Liver (tissue), 3 donors: ENCODE measurements at regions not wholly inside any gene's neighbourhood (a gene's known extent, or its start where the extent isn't known, plus 50 kb on each side); places are given as distances from the start of the nearest gene placed in this dataset.

Experiments
- FOXA2 ChIP-seq: IDR thresholded peaks from 2 replicates; pipeline ENCODE4 v1.6.1; 2016; ENCODE audit warnings: antibody characterized with exemption
- RAD21 ChIP-seq, 2 donors: IDR thresholded peaks; 2 replicates each; pipeline ENCODE4 v1.6.1; 2016; ENCODE audit warnings: antibody characterized with exemption in 2 of 2, mild to moderate bottlenecking in 2 of 2
- TAF1 ChIP-seq: conservative IDR thresholded peaks from 2 replicates; pipeline ENCODE4 v1.6.1; 2016; ENCODE audit warnings: antibody characterized with exemption, mild to moderate bottlenecking
- YY1 ChIP-seq: IDR thresholded peaks from 2 replicates; pipeline ENCODE4 v1.6.1; 2016; ENCODE audit warnings: antibody characterized with exemption, mild to moderate bottlenecking
- TF ChIP-seq, protein P1 (sequence below): fragments of 150-350 bp; IDR thresholded peaks from 2 replicates; pipeline ENCODE4 v1.5.1; 2017; ENCODE audit warnings: improper control_type of control experiment, low read depth, low read length; ENCODE audit not compliant: missing input control
- TF ChIP-seq, protein P2 (sequence below): IDR thresholded peaks from 2 replicates; pipeline ENCODE4 v1.6.1; 2016; ENCODE audit warnings: antibody characterized with exemption
- TF ChIP-seq, protein P3 (sequence below): IDR thresholded peaks from 2 replicates; pipeline ENCODE4 v1.6.1; 2016; ENCODE audit warnings: antibody characterized with exemption
- TF ChIP-seq, protein P4 (sequence below): IDR thresholded peaks from 2 replicates; pipeline ENCODE4 v1.6.1; 2016; ENCODE audit warnings: antibody characterized with exemption, mild to moderate bottlenecking
- TF ChIP-seq, protein P5 (sequence below): IDR thresholded peaks from 2 replicates; pipeline ENCODE4 v1.6.1; 2016; ENCODE audit warnings: antibody characterized with exemption
- donor health status: healthy.
- donor health status: healthy.

DNA sequence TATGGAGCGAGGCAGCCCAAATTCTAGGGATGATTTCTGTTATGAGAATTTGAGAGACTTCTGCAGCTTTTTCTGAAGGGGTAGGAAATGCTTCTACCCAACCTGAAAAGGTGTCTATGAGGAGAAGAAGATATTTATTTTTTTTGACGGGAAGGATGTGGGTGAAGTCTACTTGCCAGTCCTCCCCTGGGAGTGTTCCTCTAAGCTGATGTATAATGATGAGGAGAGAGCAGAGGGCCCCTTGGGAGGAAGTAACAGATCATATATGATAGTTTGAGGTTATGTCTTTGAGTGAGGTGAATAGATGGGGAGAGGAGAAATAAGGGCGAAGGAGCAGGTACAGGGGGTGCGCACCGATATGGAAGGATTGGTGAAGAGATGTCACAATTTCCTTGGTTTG, 910.6 kb upstream of the SLITRK5 start:
- TF ChIP-seq, protein P1, sequence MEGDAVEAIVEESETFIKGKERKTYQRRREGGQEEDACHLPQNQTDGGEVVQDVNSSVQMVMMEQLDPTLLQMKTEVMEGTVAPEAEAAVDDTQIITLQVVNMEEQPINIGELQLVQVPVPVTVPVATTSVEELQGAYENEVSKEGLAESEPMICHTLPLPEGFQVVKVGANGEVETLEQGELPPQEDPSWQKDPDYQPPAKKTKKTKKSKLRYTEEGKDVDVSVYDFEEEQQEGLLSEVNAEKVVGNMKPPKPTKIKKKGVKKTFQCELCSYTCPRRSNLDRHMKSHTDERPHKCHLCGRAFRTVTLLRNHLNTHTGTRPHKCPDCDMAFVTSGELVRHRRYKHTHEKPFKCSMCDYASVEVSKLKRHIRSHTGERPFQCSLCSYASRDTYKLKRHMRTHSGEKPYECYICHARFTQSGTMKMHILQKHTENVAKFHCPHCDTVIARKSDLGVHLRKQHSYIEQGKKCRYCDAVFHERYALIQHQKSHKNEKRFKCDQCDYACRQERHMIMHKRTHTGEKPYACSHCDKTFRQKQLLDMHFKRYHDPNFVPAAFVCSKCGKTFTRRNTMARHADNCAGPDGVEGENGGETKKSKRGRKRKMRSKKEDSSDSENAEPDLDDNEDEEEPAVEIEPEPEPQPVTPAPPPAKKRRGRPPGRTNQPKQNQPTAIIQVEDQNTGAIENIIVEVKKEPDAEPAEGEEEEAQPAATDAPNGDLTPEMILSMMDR = no peak
- TF ChIP-seq RAD21 (IDR thresholded peaks at IDR 0.05) (no peak), FOXA2 (no peak), YY1 (no peak), TAF1 (no peak)
- TF ChIP-seq, protein P2, sequence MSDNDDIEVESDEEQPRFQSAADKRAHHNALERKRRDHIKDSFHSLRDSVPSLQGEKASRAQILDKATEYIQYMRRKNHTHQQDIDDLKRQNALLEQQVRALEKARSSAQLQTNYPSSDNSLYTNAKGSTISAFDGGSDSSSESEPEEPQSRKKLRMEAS = no peak
- TF ChIP-seq, protein P3, sequence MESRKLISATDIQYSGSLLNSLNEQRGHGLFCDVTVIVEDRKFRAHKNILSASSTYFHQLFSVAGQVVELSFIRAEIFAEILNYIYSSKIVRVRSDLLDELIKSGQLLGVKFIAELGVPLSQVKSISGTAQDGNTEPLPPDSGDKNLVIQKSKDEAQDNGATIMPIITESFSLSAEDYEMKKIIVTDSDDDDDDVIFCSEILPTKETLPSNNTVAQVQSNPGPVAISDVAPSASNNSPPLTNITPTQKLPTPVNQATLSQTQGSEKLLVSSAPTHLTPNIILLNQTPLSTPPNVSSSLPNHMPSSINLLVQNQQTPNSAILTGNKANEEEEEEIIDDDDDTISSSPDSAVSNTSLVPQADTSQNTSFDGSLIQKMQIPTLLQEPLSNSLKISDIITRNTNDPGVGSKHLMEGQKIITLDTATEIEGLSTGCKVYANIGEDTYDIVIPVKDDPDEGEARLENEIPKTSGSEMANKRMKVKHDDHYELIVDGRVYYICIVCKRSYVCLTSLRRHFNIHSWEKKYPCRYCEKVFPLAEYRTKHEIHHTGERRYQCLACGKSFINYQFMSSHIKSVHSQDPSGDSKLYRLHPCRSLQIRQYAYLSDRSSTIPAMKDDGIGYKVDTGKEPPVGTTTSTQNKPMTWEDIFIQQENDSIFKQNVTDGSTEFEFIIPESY = no peak
- TF ChIP-seq, protein P4, sequence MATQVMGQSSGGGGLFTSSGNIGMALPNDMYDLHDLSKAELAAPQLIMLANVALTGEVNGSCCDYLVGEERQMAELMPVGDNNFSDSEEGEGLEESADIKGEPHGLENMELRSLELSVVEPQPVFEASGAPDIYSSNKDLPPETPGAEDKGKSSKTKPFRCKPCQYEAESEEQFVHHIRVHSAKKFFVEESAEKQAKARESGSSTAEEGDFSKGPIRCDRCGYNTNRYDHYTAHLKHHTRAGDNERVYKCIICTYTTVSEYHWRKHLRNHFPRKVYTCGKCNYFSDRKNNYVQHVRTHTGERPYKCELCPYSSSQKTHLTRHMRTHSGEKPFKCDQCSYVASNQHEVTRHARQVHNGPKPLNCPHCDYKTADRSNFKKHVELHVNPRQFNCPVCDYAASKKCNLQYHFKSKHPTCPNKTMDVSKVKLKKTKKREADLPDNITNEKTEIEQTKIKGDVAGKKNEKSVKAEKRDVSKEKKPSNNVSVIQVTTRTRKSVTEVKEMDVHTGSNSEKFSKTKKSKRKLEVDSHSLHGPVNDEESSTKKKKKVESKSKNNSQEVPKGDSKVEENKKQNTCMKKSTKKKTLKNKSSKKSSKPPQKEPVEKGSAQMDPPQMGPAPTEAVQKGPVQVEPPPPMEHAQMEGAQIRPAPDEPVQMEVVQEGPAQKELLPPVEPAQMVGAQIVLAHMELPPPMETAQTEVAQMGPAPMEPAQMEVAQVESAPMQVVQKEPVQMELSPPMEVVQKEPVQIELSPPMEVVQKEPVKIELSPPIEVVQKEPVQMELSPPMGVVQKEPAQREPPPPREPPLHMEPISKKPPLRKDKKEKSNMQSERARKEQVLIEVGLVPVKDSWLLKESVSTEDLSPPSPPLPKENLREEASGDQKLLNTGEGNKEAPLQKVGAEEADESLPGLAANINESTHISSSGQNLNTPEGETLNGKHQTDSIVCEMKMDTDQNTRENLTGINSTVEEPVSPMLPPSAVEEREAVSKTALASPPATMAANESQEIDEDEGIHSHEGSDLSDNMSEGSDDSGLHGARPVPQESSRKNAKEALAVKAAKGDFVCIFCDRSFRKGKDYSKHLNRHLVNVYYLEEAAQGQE = no peak
- TF ChIP-seq, protein P5, sequence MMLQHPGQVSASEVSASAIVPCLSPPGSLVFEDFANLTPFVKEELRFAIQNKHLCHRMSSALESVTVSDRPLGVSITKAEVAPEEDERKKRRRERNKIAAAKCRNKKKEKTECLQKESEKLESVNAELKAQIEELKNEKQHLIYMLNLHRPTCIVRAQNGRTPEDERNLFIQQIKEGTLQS = no peak
